Anterior cingulate cortex (tissue), 58 donors: ENCODE measurements at regions not wholly inside any gene's neighbourhood (a gene's known extent, or its start where the extent isn't known, plus 50 kb on each side); places are given as distances from the start of the nearest gene placed in this dataset.
"Not testable (repeated sequence)": the region's sequence is repeated elsewhere in the genome, so short reads cannot be mapped to it uniquely, and the experiment has no call there.

Experiments used
- DNase-seq, 58 donors: peaks; one replicate each; lab custom pipeline; 2025; lab: John Stamatoyannopoulos, UW

GRCh38 chr11:121877152-121877551 lies 238.9 kb downstream of the BLID start:
- no peak for DNase-seq

GRCh38 chr11:121873766-121874165 lies 242.2 kb downstream of the BLID start:
- DNase-seq: peak in 4 of 58 donors; percentile 3 to 20 (median 9)

- DNase-seq: no peak
These were observed 243.7 kb downstream of the BLID start for GRCh38 chr11:121872356-121872755.

- peak in 1 of 58 donors; percentile 29 for DNase-seq
These were observed 245.6 kb downstream of the BLID start for GRCh38 chr11:121870206-121871045.

- DNase-seq: no peak
These were observed 246.5 kb downstream of the BLID start for GRCh38 chr11:121869478-121869877.

GRCh38 chr11:121866754-121867153 lies 249.3 kb downstream of the BLID start:
- DNase-seq: no peak

- DNase-seq: no peak
These were observed 251.4 kb downstream of the BLID start for GRCh38 chr11:121864660-121865059.

GRCh38 chr11:121863126-121863525 lies 252.9 kb downstream of the BLID start:
- no peak for DNase-seq

- not testable (repeated sequence) for DNase-seq
These were observed 260.9 kb downstream of the BLID start for GRCh38 chr11:121855138-121855537.

- no peak for DNase-seq
These were observed 272.0 kb downstream of the BLID start for GRCh38 chr11:121844016-121844415.

- no peak for DNase-seq
These were observed 273.8 kb downstream of the BLID start for GRCh38 chr11:121842192-121842585.

- DNase-seq: no peak
These were observed 274.4 kb downstream of the BLID start for GRCh38 chr11:121841487-121842191.

- DNase-seq: no peak
These were observed 276.2 kb downstream of the BLID start for GRCh38 chr11:121839781-121840180.

GRCh38 chr11:121838571-121838970 lies 277.4 kb downstream of the BLID start:
- DNase-seq: no peak

- DNase-seq: no peak
These were observed 282.0 kb downstream of the BLID start for GRCh38 chr11:121833970-121834369.

GRCh38 chr11:121829159-121829643 lies 286.8 kb downstream of the BLID start:
- DNase-seq: peak in 21 of 58 donors; percentile 3 to 54 (median 22)

- DNase-seq: no peak
These were observed 301.1 kb downstream of the BLID start for GRCh38 chr11:121814962-121815361.

GRCh38 chr11:121814296-121814695 lies 301.7 kb downstream of the BLID start:
- DNase-seq: no peak

GRCh38 chr11:121810291-121810690 lies 305.7 kb downstream of the BLID start:
- peak in 1 of 58 donors; percentile 5 for DNase-seq

GRCh38 chr11:121808096-121808495 lies 307.9 kb downstream of the BLID start:
- no peak for DNase-seq

- DNase-seq: no peak
These were observed 309.0 kb downstream of the BLID start for GRCh38 chr11:121807051-121807450.

GRCh38 chr11:121802542-121802941 lies 313.5 kb downstream of the BLID start:
- no peak for DNase-seq
